VCaP (cell line): ENCODE measurements at regions not wholly inside any gene's neighbourhood (a gene's known extent, or its start where the extent isn't known, plus 50 kb on each side); places are given as distances from the start of the nearest gene placed in this dataset.

Experiments used
- H3K27ac ChIP-seq: fragments of 450-650 bp; 2 replicates; pipeline ENCODE4 v1.5.1; 2017
- TF ChIP-seq, protein P1 (sequence below): fragments of 450-650 bp; conservative IDR thresholded peaks from 2 replicates; pipeline ENCODE4 v1.5.1; 2017; ENCODE audit warnings: mild to moderate bottlenecking, moderate library complexity

DNA sequence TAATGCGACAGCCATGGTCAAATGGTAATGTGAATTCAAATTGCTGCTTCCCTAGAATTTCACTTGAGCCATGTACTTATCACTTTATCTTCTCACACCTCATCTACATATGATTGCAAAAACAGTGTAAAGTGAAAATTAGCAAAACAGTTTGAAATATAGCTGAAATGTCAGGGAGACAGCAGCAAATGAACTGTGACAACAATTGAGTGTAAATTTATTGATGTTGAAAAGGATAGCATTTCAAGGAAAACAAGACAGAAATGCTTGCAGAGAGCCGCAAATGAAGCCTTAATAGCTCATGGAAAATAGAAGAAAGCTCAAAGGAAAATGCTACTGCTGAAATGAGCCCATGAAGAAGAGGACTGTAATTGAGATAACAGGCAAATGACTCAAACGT lies 516.2 kb upstream of the POT1 start:
- TF ChIP-seq, protein P1, sequence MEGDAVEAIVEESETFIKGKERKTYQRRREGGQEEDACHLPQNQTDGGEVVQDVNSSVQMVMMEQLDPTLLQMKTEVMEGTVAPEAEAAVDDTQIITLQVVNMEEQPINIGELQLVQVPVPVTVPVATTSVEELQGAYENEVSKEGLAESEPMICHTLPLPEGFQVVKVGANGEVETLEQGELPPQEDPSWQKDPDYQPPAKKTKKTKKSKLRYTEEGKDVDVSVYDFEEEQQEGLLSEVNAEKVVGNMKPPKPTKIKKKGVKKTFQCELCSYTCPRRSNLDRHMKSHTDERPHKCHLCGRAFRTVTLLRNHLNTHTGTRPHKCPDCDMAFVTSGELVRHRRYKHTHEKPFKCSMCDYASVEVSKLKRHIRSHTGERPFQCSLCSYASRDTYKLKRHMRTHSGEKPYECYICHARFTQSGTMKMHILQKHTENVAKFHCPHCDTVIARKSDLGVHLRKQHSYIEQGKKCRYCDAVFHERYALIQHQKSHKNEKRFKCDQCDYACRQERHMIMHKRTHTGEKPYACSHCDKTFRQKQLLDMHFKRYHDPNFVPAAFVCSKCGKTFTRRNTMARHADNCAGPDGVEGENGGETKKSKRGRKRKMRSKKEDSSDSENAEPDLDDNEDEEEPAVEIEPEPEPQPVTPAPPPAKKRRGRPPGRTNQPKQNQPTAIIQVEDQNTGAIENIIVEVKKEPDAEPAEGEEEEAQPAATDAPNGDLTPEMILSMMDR = no peak
- H3K27ac ChIP-seq = no peak overlapping the region

DNA sequence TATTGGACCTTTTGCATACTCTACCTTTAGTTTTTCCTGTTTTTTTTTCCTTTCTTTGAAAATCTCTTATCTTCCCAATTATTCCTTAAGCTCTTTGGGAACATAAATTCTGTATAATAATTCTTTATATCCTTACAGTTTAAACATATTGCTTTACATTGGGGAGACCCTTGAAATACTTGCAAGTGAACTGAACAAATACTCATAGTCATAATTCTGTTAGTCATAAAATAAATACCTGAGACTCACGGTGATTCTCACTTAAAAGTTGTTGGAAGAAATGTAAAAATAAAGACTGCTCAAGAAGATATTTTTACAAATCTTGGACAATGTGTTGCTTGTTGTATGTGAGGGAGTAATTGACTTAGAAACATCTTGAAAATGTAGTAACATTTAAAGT lies 515.2 kb upstream of the POT1 start:
- TF ChIP-seq, protein P1 = no peak
- H3K27ac ChIP-seq = no peak overlapping the region

DNA sequence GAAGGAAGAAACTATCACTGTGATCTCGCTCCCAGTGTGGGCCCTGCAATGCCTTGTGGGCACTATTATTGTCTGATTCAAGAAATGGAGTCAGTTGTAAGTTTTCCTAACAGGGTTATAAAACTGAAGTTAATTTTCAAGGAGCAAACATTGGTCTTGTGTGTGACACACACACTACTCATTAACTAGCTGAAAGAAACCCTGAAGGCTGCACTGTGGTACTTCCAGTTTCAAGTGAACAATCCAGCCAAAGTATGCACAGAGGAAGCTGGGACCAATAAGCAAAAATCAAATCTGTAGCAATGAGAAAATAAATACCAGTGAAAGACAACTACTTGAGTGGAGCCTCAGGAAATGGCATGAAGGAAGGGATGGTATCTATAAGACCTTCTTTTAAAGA lies 506.6 kb upstream of the POT1 start:
- TF ChIP-seq, protein P1 = no peak
- no peak overlapping the region for H3K27ac ChIP-seq

DNA sequence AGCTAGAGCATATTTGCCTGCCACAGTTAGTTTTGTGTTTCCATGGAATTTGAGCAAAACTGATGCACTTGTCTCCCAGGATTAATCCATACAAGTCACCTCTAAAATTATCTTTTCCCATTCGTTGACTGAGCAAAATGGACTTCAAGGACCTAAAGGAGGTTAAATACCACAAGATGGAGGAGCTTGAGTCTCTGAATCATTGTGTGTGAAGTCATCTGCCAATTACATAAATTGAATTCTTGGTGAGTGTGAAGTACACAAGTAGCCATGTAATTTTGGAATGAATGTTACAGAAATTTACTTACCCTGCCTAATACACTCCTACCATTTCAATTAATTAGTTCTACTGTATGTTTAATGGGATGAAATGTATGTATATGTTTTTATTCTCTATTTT lies 501.7 kb upstream of the POT1 start:
- TF ChIP-seq, protein P1 = no peak
- no peak overlapping the region for H3K27ac ChIP-seq

DNA sequence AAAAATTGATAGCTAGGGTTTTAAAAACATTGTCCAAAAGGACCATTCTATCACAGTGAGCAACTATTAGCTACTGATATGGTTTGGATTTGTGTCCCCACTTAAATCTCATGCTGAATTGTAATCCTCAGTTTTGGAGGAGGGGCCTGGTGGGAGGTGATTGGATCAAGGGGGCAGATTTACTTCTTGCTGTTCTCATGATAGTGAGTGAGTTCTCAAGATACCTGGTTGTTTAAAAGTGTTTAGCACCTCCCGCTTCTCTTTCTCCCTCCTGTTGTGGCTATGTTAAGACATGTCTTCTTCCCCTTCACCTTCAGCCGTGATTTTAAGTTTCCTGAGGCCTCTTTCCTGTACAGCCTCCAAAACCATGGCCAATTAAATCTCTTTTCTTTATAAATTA lies 500.4 kb upstream of the POT1 start:
- H3K27ac ChIP-seq = no peak overlapping the region
- TF ChIP-seq, protein P1 = no peak

DNA sequence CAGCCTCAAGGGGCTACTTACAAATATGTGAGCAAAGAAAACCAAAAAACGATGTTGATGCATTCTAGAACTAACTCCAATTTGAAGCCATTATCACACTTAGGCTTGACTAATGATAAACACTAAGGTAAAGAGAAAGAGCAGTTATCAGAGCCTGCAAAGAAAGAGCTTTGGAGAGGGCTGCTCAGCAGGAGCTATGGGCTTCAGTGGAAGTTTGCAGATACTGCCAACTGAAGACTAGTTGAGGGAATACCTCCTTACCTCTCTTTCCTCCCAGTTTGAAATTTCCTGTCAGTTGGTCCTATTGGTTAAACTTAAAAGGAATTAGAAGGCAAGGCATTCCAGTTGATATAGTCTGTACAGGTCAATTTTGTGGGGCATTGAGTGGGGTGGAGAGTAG lies 498.1 kb upstream of the POT1 start:
- no peak overlapping the region for H3K27ac ChIP-seq
- TF ChIP-seq, protein P1 = no peak

DNA sequence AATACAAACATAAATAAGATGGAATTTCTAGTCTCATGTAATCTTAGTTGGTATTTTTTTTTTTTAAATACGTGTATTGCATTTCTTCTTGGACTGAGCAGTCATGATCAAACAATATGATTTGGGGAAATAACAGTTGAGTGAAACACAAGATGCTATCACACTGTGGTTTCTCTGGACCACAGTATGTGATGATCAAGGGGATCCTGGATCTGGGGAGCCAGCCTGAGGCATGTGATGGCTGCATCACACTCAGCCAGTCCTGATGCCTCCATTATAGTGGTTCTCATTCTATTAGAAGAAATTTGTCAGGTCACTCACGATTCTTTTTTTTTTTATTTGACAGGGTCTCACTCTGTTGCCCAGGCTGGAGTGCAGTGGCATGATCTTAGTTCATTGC lies 495.9 kb upstream of the POT1 start:
- H3K27ac ChIP-seq = no peak overlapping the region
- TF ChIP-seq, protein P1 = no peak

DNA sequence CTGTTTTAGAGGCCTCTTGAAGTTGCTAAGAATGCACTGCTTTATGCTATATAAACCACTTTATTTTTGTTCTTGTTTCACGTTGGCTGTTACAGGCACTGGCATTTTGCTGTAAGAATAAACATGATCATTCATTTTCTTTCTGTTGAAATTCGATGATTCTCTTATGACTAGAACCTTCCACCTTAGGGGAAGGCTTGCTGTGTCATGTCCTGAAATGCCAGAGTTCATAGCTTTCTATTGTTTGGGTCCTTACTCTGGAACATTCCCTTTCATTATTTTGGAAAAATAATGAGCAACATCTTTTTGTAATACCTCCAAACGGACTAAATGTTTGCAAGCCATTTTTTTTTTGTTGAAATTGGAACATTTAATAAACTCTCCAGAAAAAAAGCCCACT lies 495.1 kb upstream of the POT1 start:
- H3K27ac ChIP-seq = no peak overlapping the region
- TF ChIP-seq, protein P1 = no peak
